GM18868 (cell line): ENCODE measurements at regions not wholly inside any gene's neighbourhood (a gene's known extent, or its start where the extent isn't known, plus 50 kb on each side); places are given as distances from the start of the nearest gene placed in this dataset.

Experiments used
- ATAC-seq: cut with Tn5 transposase; IDR thresholded peaks from one replicate; pipeline ENCODE4 v1.9.1; 2021; ENCODE audit warnings: mild to moderate bottlenecking, moderate library complexity; ENCODE audit not compliant: unreplicated experiment

- no peak for ATAC-seq
These were observed 83.9 kb upstream of the DUSP22 start for GRCh38 chr6:208364-208763.

GRCh38 chr6:208938-209337 lies 83.3 kb upstream of the DUSP22 start:
- no peak for ATAC-seq

- ATAC-seq: peak; percentile 84
These were observed 82.7 kb upstream of the DUSP22 start for GRCh38 chr6:209432-210103.

GRCh38 chr6:210104-210456 lies 82.2 kb upstream of the DUSP22 start:
- no peak for ATAC-seq

GRCh38 chr6:210778-211374 lies 81.4 kb upstream of the DUSP22 start:
- ATAC-seq: no peak

- ATAC-seq: no peak
These were observed 80.3 kb upstream of the DUSP22 start for GRCh38 chr6:211871-212497.

- no peak for ATAC-seq
These were observed 79.0 kb upstream of the DUSP22 start for GRCh38 chr6:213284-213683.

- no peak for ATAC-seq
These were observed 77.9 kb upstream of the DUSP22 start for GRCh38 chr6:214428-214827.

- ATAC-seq: no peak
These were observed 76.8 kb upstream of the DUSP22 start for GRCh38 chr6:215335-216034.

- ATAC-seq: no peak
These were observed 75.1 kb upstream of the DUSP22 start for GRCh38 chr6:217048-217659.

GRCh38 chr6:218153-219018 lies 73.9 kb upstream of the DUSP22 start:
- ATAC-seq: peak; percentile 48

GRCh38 chr6:219019-219570 lies 73.2 kb upstream of the DUSP22 start:
- ATAC-seq: peak; percentile 12

- no peak for ATAC-seq
These were observed 72.6 kb upstream of the DUSP22 start for GRCh38 chr6:219641-220198.

- no peak for ATAC-seq
These were observed 72.0 kb upstream of the DUSP22 start for GRCh38 chr6:220312-220711.

- no peak for ATAC-seq
These were observed 71.4 kb upstream of the DUSP22 start for GRCh38 chr6:220721-221475.

GRCh38 chr6:221531-222349 lies 70.5 kb upstream of the DUSP22 start:
- no peak for ATAC-seq

- no peak for ATAC-seq
These were observed 69.8 kb upstream of the DUSP22 start for GRCh38 chr6:222468-222867.

- no peak for ATAC-seq
These were observed 69.2 kb upstream of the DUSP22 start for GRCh38 chr6:223136-223535.
